Nephron (organoid): ENCODE measurements at regions not wholly inside any gene's neighbourhood (a gene's known extent, or its start where the extent isn't known, plus 50 kb on each side); places are given as distances from the start of the nearest gene placed in this dataset.

Source experiments
- H3K27ac Mint-ChIP-seq, 3 experiments: 2 replicates each; pipeline ENCODE4 v1.8.0; 2020; ENCODE audit warnings: mixed read lengths in 3 of 3, mild to moderate bottlenecking in 2 of 3, moderate library complexity in 1 of 3
- H3K27me3 Mint-ChIP-seq: 2 replicates; pipeline ENCODE4 v1.8.0; 2021; ENCODE audit warnings: low read depth, mild to moderate bottlenecking, moderate library complexity, mixed read lengths
- H3K36me3 Mint-ChIP-seq: 2 replicates; pipeline ENCODE4 v1.8.0; 2020; ENCODE audit warnings: low read depth, mixed read lengths
- H3K4me1 Mint-ChIP-seq: 2 replicates; pipeline ENCODE4 v1.8.0; 2020; ENCODE audit warnings: mixed read lengths
- H3K4me3 Mint-ChIP-seq, 3 experiments: 2 replicates each; pipeline ENCODE4 v1.8.0; 2020; ENCODE audit warnings: mild to moderate bottlenecking in 3 of 3, mixed read lengths in 3 of 3, moderate library complexity in 2 of 3
- H3K9me3 Mint-ChIP-seq: 2 replicates; pipeline ENCODE4 v1.8.0; 2020; ENCODE audit warnings: mixed read lengths
- CTCF ChIP-seq, 3 experiments: fragments of 200-600 bp; sonication (generic); IDR thresholded peaks; one replicate each; pipeline ENCODE4 v1.5.0; 2021; ENCODE audit warnings: antibody characterized with exemption in 3 of 3; ENCODE audit not compliant: unreplicated experiment in 3 of 3

GRCh38 chr12:87152841-87153528, 876.2 kb downstream of the C12orf50 start:
- H3K9me3 Mint-ChIP-seq, result peaks cover 9% of the 10 kb centered on the region
- no peaks in the 10 kb centered on the region for H3K27me3 Mint-ChIP-seq
- no peak overlapping the region for H3K4me3 Mint-ChIP-seq

GRCh38 chr12:87152075-87152474, 877.1 kb downstream of the C12orf50 start:
- Mint-ChIP-seq H3K4me1 (no peaks in the 10 kb centered on the region), H3K4me3 (no peak overlapping the region), H3K9me3 (peaks cover 9% of the 10 kb centered on the region), H3K27ac (no peak overlapping the region), H3K36me3 (no peaks in the 10 kb centered on the region), H3K27me3 (no peaks in the 10 kb centered on the region)
- TF ChIP-seq CTCF (IDR thresholded peaks at IDR 0.05; ENCODE audit: unreplicated experiment in 3 of 3), result no peak

More at GRCh38 chr12:87152841-87153528, 876.2 kb downstream of the C12orf50 start:
- H3K27ac Mint-ChIP-seq, result no peak overlapping the region
- no peaks in the 10 kb centered on the region for H3K36me3 Mint-ChIP-seq
- no peak for TF ChIP-seq CTCF (IDR thresholded peaks at IDR 0.05; ENCODE audit: unreplicated experiment in 3 of 3)
- no peaks in the 10 kb centered on the region for H3K4me1 Mint-ChIP-seq

GRCh38 chr12:87150969-87151662, 878.1 kb downstream of the C12orf50 start:
- no peaks in the 10 kb centered on the region for H3K27me3 Mint-ChIP-seq

GRCh38 chr12:87142342-87142741, 886.2 kb upstream of the MGAT4C start:
- H3K27ac Mint-ChIP-seq, result no peak overlapping the region
- no peaks in the 10 kb centered on the region for H3K27me3 Mint-ChIP-seq
- H3K36me3 Mint-ChIP-seq, result no peaks in the 10 kb centered on the region
- H3K4me3 Mint-ChIP-seq, result no peak overlapping the region
- H3K4me1 Mint-ChIP-seq, result no peaks in the 10 kb centered on the region
- no peak for TF ChIP-seq CTCF (IDR thresholded peaks at IDR 0.05; ENCODE audit: unreplicated experiment in 3 of 3)
- H3K9me3 Mint-ChIP-seq, result peaks cover 4% of the 10 kb centered on the region

More at GRCh38 chr12:87150969-87151662, 878.1 kb downstream of the C12orf50 start:
- Mint-ChIP-seq H3K27ac (no peak overlapping the region), H3K4me1 (no peaks in the 10 kb centered on the region), H3K9me3 (peaks cover 13% of the 10 kb centered on the region), H3K4me3 (no peak overlapping the region), H3K36me3 (no peaks in the 10 kb centered on the region)
- TF ChIP-seq CTCF (IDR thresholded peaks at IDR 0.05; ENCODE audit: unreplicated experiment in 3 of 3), result no peak

- Mint-ChIP-seq H3K36me3 (no peaks in the 10 kb centered on the region), H3K4me3 (no peak overlapping the region), H3K27me3 (no peaks in the 10 kb centered on the region), H3K27ac (no peak overlapping the region), H3K4me1 (peaks cover 3% of the 10 kb centered on the region), H3K9me3 (no peaks in the 10 kb centered on the region)
- TF ChIP-seq CTCF (IDR thresholded peaks at IDR 0.05; ENCODE audit: unreplicated experiment in 3 of 3), result no peak
Observed at GRCh38 chr12:87141091-87141490, 884.9 kb upstream of the MGAT4C start.
